ENCODE measurements at regions not wholly inside any gene's neighbourhood (a gene's known extent, or its start where the extent isn't known, plus 50 kb on each side); places are given as distances from the start of the nearest gene placed in this dataset.

- H3K27ac ChIP-seq = no peak overlapping the region
- TF ChIP-seq, protein P1, sequence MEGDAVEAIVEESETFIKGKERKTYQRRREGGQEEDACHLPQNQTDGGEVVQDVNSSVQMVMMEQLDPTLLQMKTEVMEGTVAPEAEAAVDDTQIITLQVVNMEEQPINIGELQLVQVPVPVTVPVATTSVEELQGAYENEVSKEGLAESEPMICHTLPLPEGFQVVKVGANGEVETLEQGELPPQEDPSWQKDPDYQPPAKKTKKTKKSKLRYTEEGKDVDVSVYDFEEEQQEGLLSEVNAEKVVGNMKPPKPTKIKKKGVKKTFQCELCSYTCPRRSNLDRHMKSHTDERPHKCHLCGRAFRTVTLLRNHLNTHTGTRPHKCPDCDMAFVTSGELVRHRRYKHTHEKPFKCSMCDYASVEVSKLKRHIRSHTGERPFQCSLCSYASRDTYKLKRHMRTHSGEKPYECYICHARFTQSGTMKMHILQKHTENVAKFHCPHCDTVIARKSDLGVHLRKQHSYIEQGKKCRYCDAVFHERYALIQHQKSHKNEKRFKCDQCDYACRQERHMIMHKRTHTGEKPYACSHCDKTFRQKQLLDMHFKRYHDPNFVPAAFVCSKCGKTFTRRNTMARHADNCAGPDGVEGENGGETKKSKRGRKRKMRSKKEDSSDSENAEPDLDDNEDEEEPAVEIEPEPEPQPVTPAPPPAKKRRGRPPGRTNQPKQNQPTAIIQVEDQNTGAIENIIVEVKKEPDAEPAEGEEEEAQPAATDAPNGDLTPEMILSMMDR (conservative IDR thresholded peaks at IDR 0.05; ENCODE audit: low read depth) = no peak
- ChIA-PET CTCF (interaction anchor here (0.7 kb wide), 1 partner anchor 606 kb away, joined by 3 read pairs; no protein-coding TSS in a partner anchor), POLR2A (ENCODE audit: low non-redundant PET) (no interaction called here)
- no peak for DNase-seq (ENCODE audit: low spot score)
Measured at GRCh38 chr2:180571559-180571958, 408.8 kb upstream of the UBE2E3 start.

- ChIA-PET POLR2A (ENCODE audit: low non-redundant PET) (no interaction called here), CTCF (interaction anchor here (0.7 kb wide), 1 partner anchor 331 kb away, joined by 3 read pairs; no protein-coding TSS in a partner anchor)
- TF ChIP-seq, protein P1 (conservative IDR thresholded peaks at IDR 0.05; ENCODE audit: low read depth) = no peak
- H3K27ac ChIP-seq = no peak overlapping the region
- DNase-seq (ENCODE audit: low spot score) = no peak
Measured at GRCh38 chr2:180570864-180571263, 409.5 kb upstream of the UBE2E3 start.

DNA sequence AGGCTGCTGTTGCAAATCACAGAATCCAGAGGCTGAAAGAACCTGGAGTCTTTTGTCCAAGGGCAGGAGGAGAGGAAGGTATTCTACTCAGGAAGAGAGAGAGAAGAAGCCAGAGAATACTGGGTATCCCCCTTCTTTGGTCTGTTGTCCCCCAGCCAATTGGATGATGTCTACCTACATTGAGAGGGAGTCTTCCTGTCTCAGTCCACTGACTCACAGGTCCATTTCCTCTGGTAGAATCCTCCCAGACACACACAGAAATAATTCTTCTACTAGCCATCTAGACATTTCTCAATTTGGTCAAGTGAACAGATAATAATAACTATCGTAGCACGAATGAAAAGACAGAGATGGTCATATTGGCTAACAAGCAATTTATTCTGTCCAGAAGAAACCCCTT is 416.4 kb upstream of the UBE2E3 start:
- POLR2A ChIA-PET (ENCODE audit: low non-redundant PET) = no interaction called here
- no peak for DNase-seq (ENCODE audit: low spot score)
- CTCF ChIA-PET = no interaction called here
- TF ChIP-seq, protein P1 (conservative IDR thresholded peaks at IDR 0.05; ENCODE audit: low read depth) = no peak
- no peak overlapping the region for H3K27ac ChIP-seq

- DNase-seq (ENCODE audit: low spot score) = no peak
- ChIA-PET CTCF (no interaction called here), POLR2A (ENCODE audit: low non-redundant PET) (no interaction called here)
- H3K27ac ChIP-seq = no peak overlapping the region
- TF ChIP-seq, protein P1 (conservative IDR thresholded peaks at IDR 0.05; ENCODE audit: low read depth) = no peak
Measured at GRCh38 chr2:180562378-180562777, 418.0 kb upstream of the UBE2E3 start.

DNA sequence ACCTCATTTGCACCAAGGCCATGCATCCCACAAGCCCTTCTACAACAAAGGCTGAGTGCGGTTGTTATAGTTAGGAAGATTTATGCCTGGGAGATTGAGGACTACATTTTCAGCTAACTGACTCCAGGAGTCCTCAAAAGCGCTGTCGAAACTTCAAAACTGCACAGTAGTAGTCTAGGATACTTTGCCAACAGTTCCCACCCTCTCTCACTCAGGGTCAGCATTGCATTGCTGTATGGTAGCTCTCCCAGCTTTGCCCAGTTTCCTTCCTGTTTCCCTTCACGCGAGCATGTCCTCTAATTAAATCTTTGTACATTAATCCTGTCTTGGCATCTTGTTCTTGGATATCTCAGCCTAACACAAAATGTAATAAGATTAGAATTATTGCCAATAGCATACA is 420.6 kb upstream of the UBE2E3 start:
- no peak for DNase-seq (ENCODE audit: low spot score)
- POLR2A ChIA-PET (ENCODE audit: low non-redundant PET) = no interaction called here
- TF ChIP-seq, protein P1 (conservative IDR thresholded peaks at IDR 0.05; ENCODE audit: low read depth) = no peak
- no peak overlapping the region for H3K27ac ChIP-seq
- CTCF ChIA-PET = interaction anchor here (0.6 to 0.7 kb wide), 3 partner anchors 182 to 500 kb away, joined by 3 to 5 read pairs (median 4); no protein-coding TSS in a partner anchor

DNA sequence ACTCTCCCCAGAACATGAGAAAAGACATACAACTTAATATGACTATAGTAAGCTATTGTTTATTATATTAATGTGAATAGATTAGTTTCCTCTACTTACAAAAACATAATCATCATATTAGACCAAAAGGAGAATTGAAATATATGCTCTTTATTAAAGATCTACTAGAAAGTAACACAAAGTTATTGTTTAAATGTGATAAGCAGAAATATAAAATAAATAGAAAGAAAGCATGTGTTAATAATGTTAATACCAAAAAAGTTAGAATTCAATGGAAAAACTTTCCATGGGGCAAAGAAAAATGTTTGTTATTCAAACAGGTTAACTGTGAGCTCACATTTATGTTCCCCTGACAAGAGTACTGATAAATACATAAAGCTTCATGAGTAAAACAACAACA is 421.4 kb upstream of the UBE2E3 start:
- ChIA-PET CTCF (interaction anchor here (0.6 kb wide), 2 partner anchors 454 to 501 kb away, joined by 4 to 5 read pairs; no protein-coding TSS in a partner anchor), POLR2A (ENCODE audit: low non-redundant PET) (no interaction called here)
- H3K27ac ChIP-seq = no peak overlapping the region
- TF ChIP-seq, protein P1 (conservative IDR thresholded peaks at IDR 0.05; ENCODE audit: low read depth) = no peak
- no peak for DNase-seq (ENCODE audit: low spot score)
